ENCODE measurements at regions not wholly inside any gene's neighbourhood (a gene's known extent, or its start where the extent isn't known, plus 50 kb on each side); places are given as distances from the start of the nearest gene placed in this dataset.
A peak's percentile ranks its signal among the peaks of the same experiment; 100 is the strongest.
"Not testable (repeated sequence)": the region's sequence is repeated elsewhere in the genome, so short reads cannot be mapped to it uniquely, and the experiment has no call there.

GRCh38 chr12:131611416-131612091 lies 99.3 kb upstream of the SFSWAP start:
- no peak for DNase-seq

GRCh38 chr12:131612092-131612755 lies 98.7 kb upstream of the SFSWAP start:
- DNase-seq = no peak

GRCh38 chr12:131613186-131613585 lies 97.7 kb upstream of the SFSWAP start:
- DNase-seq = no peak

GRCh38 chr12:131613678-131614077 lies 97.2 kb upstream of the SFSWAP start:
- DNase-seq = no peak

- DNase-seq = no peak
Measured at GRCh38 chr12:131615326-131616042, 95.4 kb upstream of the SFSWAP start.

GRCh38 chr12:131616043-131616700 lies 94.7 kb upstream of the SFSWAP start:
- DNase-seq = no peak

- no peak for DNase-seq
Measured at GRCh38 chr12:131616738-131617137, 94.2 kb upstream of the SFSWAP start.

GRCh38 chr12:131617179-131617578 lies 93.7 kb upstream of the SFSWAP start:
- DNase-seq = no peak

- DNase-seq = no peak
Measured at GRCh38 chr12:131617596-131618302, 93.1 kb upstream of the SFSWAP start.

- DNase-seq = no peak
Measured at GRCh38 chr12:131618303-131618658, 92.6 kb upstream of the SFSWAP start.

GRCh38 chr12:131618701-131619100 lies 92.2 kb upstream of the SFSWAP start:
- no peak for DNase-seq

- DNase-seq = no peak
Measured at GRCh38 chr12:131619106-131619642, 91.7 kb upstream of the SFSWAP start.

- DNase-seq = no peak
Measured at GRCh38 chr12:131619736-131620506, 91.0 kb upstream of the SFSWAP start.

GRCh38 chr12:131620520-131620919 lies 90.4 kb upstream of the SFSWAP start:
- peak; percentile 31 for DNase-seq

GRCh38 chr12:131620946-131621681 lies 89.8 kb upstream of the SFSWAP start:
- no peak for DNase-seq

GRCh38 chr12:131621701-131622421 lies 89.0 kb upstream of the SFSWAP start:
- no peak for DNase-seq

- no peak for DNase-seq
Measured at GRCh38 chr12:131622422-131622955, 88.4 kb upstream of the SFSWAP start.

GRCh38 chr12:131623404-131624368 lies 87.2 kb upstream of the SFSWAP start:
- not testable (repeated sequence) for DNase-seq

- not testable (repeated sequence) for DNase-seq
Measured at GRCh38 chr12:131624369-131624739, 86.5 kb upstream of the SFSWAP start.
